Endothelial cell of umbilical vein (primary cell): ENCODE measurements at regions not wholly inside any gene's neighbourhood (a gene's known extent, or its start where the extent isn't known, plus 50 kb on each side); places are given as distances from the start of the nearest gene placed in this dataset.

Source experiments
- BruUV-seq: library from RNA; stranded (reverse); fragments of 400-500 nt; replicated peaks from 2 replicates; lab custom pipeline; 2021; lab: Mats Ljungman, UMichigan
- CTCF ChIA-PET: fragments of 300-600, 350-600 bp; sonication (Branson Sonifier 250); formaldehyde crosslinking; loops from one replicate; lab custom pipeline; 2021; ENCODE audit warnings: antibody characterized with exemption, inconsistent platforms; lab: Charles Lee
- POLR2A ChIA-PET: fragments of 300-600, 350-600 bp; sonication (Branson Sonifier 250); formaldehyde crosslinking; loops from one replicate; lab custom pipeline; 2021; ENCODE audit warnings: antibody characterized with exemption, inconsistent platforms; lab: Charles Lee
- DNase-seq: peaks from one replicate; pipeline ENCODE4 v3.0.0-alpha.2; 2011; ENCODE audit warnings: low read depth, low spot score
- FAIRE-seq: peaks from 2 replicates; lab custom pipeline; 2011; peaks lifted over from hg19 to GRCh38; lab: Jason Lieb, UNC
- H2AFZ ChIP-seq: 2 replicates; pipeline ENCODE4 v1.6.0; 2012; ENCODE audit warnings: low read depth, low read length, control low read depth, inconsistent platforms
- H3K27ac ChIP-seq: 2 replicates; pipeline ENCODE4 v1.5.1; 2011; ENCODE audit warnings: low read depth, mild to moderate bottlenecking, control low read depth, low read length, moderate library complexity; ENCODE audit not compliant: insufficient read depth
- H3K27me3 ChIP-seq, 2 experiments: 2 replicates each; pipeline versions ENCODE4 v1.6.0 to v1.6.1; 2011; ENCODE audit warnings: low read length in 2 of 2, mixed read lengths in 1 of 2; ENCODE audit not compliant: control insufficient read depth in 2 of 2, insufficient read depth in 2 of 2
- H3K36me3 ChIP-seq, 2 experiments: 2 replicates in 1 of 2; 3 replicates in 1 of 2; pipeline ENCODE4 v1.5.1; 2011; ENCODE audit warnings: low read length in 2 of 2, mild to moderate bottlenecking in 1 of 2, moderate library complexity in 1 of 2; ENCODE audit not compliant: control insufficient read depth in 2 of 2, insufficient read depth in 2 of 2; ENCODE audit errors: extremely low read depth in 1 of 2
- H3K4me1 ChIP-seq: 3 replicates; pipeline ENCODE4 v1.5.1; 2011; ENCODE audit warnings: mild to moderate bottlenecking, low read length; ENCODE audit not compliant: control insufficient read depth, insufficient read depth; ENCODE audit errors: extremely low read depth
- H3K4me2 ChIP-seq: 2 replicates; pipeline ENCODE4 v1.6.1; 2011; ENCODE audit warnings: low read length, control low read depth, mixed read lengths; ENCODE audit not compliant: insufficient read depth
- H3K4me3 ChIP-seq, 3 experiments: fragments of 200-600 bp in 1 of 3; sonication (generic), shearing (Covaris generic) in 1 of 3; replicated peaks in 1 of 3; 2 replicates each; pipeline ENCODE4 v1.5.1; 2011 to 2016; ENCODE audit warnings: control low read depth in 3 of 3, low read length in 3 of 3, mild to moderate bottlenecking in 2 of 3, inconsistent platforms in 1 of 3, low read depth in 1 of 3, moderate library complexity in 1 of 3; ENCODE audit not compliant: insufficient read depth in 1 of 3
- H3K79me2 ChIP-seq: 2 replicates; pipeline ENCODE4 v1.6.0; 2012; ENCODE audit warnings: low read length, inconsistent platforms; ENCODE audit not compliant: control insufficient read depth, insufficient read depth
- H3K9ac ChIP-seq: replicated peaks from 2 replicates; pipeline ENCODE3; 2011; ENCODE audit warnings: low read length, control low read depth; ENCODE audit not compliant: insufficient read depth; ENCODE audit errors: extremely low read depth
- H3K9me1 ChIP-seq: replicated peaks from 3 replicates; pipeline ENCODE4 v1.6.0; 2011; ENCODE audit warnings: mild to moderate bottlenecking, low read length; ENCODE audit not compliant: control insufficient read depth, insufficient read depth; ENCODE audit errors: extremely low read depth
- H3K9me3 ChIP-seq: replicated peaks from 2 replicates; pipeline ENCODE4 v1.5.1; 2012; ENCODE audit warnings: low read length, inconsistent platforms; ENCODE audit not compliant: control insufficient read depth, insufficient read depth
- H4K20me1 ChIP-seq: replicated peaks from 2 replicates; pipeline ENCODE3; 2011; ENCODE audit warnings: mild to moderate bottlenecking, low read length; ENCODE audit not compliant: control insufficient read depth, insufficient read depth; ENCODE audit errors: extremely low read depth
- EZH2 ChIP-seq: IDR thresholded peaks from 2 replicates; pipeline ENCODE4 v1.6.1; 2012; ENCODE audit warnings: borderline replicate concordance, low read depth, mild to moderate bottlenecking, moderate library complexity, low read length, inconsistent platforms; ENCODE audit not compliant: severe bottlenecking
- GATA2 ChIP-seq: IDR thresholded peaks from 2 replicates; pipeline ENCODE4 v1.7.0; 2011; ENCODE audit warnings: low read depth, mild to moderate bottlenecking, moderate library complexity, mixed read lengths, low read length; ENCODE audit not compliant: insufficient read length, insufficient read depth
- JUN ChIP-seq: IDR thresholded peaks from 2 replicates; pipeline ENCODE4 v1.6.1; 2011; ENCODE audit warnings: borderline replicate concordance, low read depth; ENCODE audit not compliant: insufficient read length, insufficient read depth
- MYC ChIP-seq: IDR thresholded peaks from one replicate; pipeline ENCODE4 v1.6.1; 2011; ENCODE audit warnings: mild to moderate bottlenecking, low read depth, low read length
- POLR2A ChIP-seq: IDR thresholded peaks from 2 replicates; pipeline ENCODE4 v1.6.1; 2012; ENCODE audit warnings: low read depth, mild to moderate bottlenecking, control low read depth, low read length
- POLR2AphosphoS5 ChIP-seq: IDR thresholded peaks from 2 replicates; pipeline ENCODE4 v1.6.1; 2012; ENCODE audit warnings: low read depth, mild to moderate bottlenecking, control low read depth, low read length, moderate library complexity; ENCODE audit not compliant: insufficient read depth
- dilution Hi-C: fragments of 300-500 bp; cut with MboI; formaldehyde crosslinking; loops from one replicate; pipeline ENCODE4 v1.15.0; 2019; ENCODE audit warnings: low sequenced_read_pairs; ENCODE audit not compliant: extremely low pct_ligation_motif_present
- intact Hi-C: fragments of 100-400 bp; cut with micrococcal nuclease; formaldehyde crosslinking; loops from one replicate; pipeline ENCODE4 v1.10.0; 2022
- TF ChIP-seq, protein P1 (sequence below), 2 donors: IDR thresholded peaks; 1 replicate in 1 of 2; 2 replicates in 1 of 2; pipeline ENCODE4 v1.5.1; 2011; ENCODE audit warnings: low read length in 2 of 2, mild to moderate bottlenecking in 2 of 2, moderate library complexity in 2 of 2, control low read depth in 1 of 2, inconsistent platforms in 1 of 2, low read depth in 1 of 2; ENCODE audit not compliant: insufficient read depth in 1 of 2; ENCODE audit errors: extremely low read depth in 1 of 2
- TF ChIP-seq, protein P2 (sequence below): IDR thresholded peaks from 2 replicates; pipeline ENCODE4 v1.6.1; 2011; ENCODE audit not compliant: insufficient read depth, insufficient read length

DNA sequence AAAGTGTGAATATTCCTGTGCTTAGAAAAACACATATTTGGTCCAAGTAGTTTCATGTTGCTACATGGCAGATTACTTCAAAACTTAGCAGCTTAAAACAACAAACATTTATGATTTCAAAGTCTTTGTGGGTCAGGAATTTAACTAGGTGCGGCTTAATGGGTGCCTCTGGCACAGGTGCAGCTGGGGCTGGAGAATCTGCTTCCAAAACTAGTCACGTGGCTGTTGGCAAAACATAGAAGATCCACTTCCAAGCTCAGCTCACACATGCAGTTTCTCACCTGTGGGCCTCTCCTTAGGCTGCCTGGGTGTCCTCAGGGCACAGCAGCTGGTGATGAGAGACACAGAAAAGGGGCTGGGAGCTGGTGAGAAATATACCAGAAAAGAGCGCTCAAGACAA, 263.4 kb downstream of the TTLL7 start:
- BruUV-seq = no TSS peak
- dilution Hi-C loops = no loop called here
- H3K4me2 ChIP-seq = no peak overlapping the region
- FAIRE-seq (no peak), DNase-seq (no peak)
- ChIA-PET CTCF (no interaction called here), POLR2A (no interaction called here)
- no peaks in the 10 kb centered on the region for H4K20me1 ChIP-seq
- H3K36me3 ChIP-seq = no peaks in the 10 kb centered on the region
- peaks cover 0 to 3% of the 10 kb centered on the region in 2 experiments for H3K27me3 ChIP-seq
- H3K27ac ChIP-seq = no peak overlapping the region
- intact Hi-C loops = no loop called here
- no peaks in the 10 kb centered on the region for H3K79me2 ChIP-seq
- no peaks in the 10 kb centered on the region for H3K4me1 ChIP-seq
- H2AFZ ChIP-seq = no peak overlapping the region
- TF ChIP-seq, protein P1, sequence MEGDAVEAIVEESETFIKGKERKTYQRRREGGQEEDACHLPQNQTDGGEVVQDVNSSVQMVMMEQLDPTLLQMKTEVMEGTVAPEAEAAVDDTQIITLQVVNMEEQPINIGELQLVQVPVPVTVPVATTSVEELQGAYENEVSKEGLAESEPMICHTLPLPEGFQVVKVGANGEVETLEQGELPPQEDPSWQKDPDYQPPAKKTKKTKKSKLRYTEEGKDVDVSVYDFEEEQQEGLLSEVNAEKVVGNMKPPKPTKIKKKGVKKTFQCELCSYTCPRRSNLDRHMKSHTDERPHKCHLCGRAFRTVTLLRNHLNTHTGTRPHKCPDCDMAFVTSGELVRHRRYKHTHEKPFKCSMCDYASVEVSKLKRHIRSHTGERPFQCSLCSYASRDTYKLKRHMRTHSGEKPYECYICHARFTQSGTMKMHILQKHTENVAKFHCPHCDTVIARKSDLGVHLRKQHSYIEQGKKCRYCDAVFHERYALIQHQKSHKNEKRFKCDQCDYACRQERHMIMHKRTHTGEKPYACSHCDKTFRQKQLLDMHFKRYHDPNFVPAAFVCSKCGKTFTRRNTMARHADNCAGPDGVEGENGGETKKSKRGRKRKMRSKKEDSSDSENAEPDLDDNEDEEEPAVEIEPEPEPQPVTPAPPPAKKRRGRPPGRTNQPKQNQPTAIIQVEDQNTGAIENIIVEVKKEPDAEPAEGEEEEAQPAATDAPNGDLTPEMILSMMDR (IDR thresholded peaks at IDR 0.05; ENCODE audit: extremely low read depth in 1 of 2, insufficient read depth in 1 of 2, low read depth in 1 of 2, low read length in 2 of 2) = no peak
- TF ChIP-seq MYC (no peak), POLR2AphosphoS5 (no peak), POLR2A (no peak), GATA2 (no peak), EZH2 (no peak), JUN (no peak)
- TF ChIP-seq, protein P2, sequence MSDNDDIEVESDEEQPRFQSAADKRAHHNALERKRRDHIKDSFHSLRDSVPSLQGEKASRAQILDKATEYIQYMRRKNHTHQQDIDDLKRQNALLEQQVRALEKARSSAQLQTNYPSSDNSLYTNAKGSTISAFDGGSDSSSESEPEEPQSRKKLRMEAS = no peak
- no peaks in the 10 kb centered on the region for H3K9me3 ChIP-seq
- no peak overlapping the region for H3K9ac ChIP-seq
- no peak overlapping the region for H3K4me3 ChIP-seq
- no peaks in the 10 kb centered on the region for H3K9me1 ChIP-seq
